ENCODE measurements at regions not wholly inside any gene's neighbourhood (a gene's known extent, or its start where the extent isn't known, plus 50 kb on each side); places are given as distances from the start of the nearest gene placed in this dataset.
"Not testable (repeated sequence)": the region's sequence is repeated elsewhere in the genome, so short reads cannot be mapped to it uniquely, and the experiment has no call there.

DNA sequence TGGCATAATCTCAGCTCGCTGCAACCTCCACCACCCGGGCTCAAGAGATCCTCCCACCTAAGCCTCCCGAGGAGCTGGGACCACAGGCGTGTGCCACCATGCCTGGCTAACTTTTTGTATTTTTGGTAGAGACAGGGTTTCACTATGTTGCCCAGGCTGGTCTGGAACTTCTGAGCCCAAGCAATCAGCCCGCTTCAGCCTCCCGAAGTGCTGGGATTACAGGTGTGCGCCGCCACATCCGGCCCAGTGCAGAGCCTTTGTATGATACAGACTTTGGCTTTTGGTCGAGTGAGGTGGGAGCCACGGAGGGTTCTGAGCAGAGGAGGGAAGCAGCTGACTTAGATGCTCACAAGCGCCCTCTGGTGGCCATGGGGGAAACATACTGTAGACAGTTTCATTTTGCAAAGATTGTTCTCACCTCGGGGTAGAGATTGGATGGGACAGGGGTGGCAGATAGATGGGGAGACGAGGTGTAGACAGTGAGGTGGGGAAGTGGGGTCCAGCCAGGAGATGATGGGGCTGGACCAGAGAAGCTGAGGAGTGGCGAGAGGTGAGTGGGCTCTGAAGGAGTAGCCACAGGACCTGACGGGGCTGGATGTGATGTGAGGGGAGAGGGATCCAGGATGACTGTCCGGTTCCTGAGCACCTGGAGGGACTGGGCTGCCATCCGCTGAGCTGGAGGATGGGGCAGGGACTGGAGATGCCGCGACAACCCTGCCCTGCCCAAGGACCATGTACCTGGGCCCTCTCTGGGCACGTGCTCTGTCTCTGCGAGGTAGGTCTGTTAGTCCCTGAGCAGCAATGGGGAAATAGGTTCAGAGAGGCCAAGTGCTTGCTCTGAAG is 105.1 kb downstream of the CRLF3 start:
- not testable (repeated sequence) for H3K36me3 ChIP-seq (ENCODE audit: control insufficient read depth, insufficient read depth, low read length); H3K27me3 ChIP-seq (ENCODE audit: control insufficient read depth, insufficient read depth, low read length); H3K4me1 ChIP-seq (ENCODE audit: control insufficient read depth, insufficient read depth, low read length); H3K9ac ChIP-seq (ENCODE audit: low read length); H3K9me3 ChIP-seq (ENCODE audit: control insufficient read depth, low read length); H3K4me3 ChIP-seq (ENCODE audit: low read length)

DNA sequence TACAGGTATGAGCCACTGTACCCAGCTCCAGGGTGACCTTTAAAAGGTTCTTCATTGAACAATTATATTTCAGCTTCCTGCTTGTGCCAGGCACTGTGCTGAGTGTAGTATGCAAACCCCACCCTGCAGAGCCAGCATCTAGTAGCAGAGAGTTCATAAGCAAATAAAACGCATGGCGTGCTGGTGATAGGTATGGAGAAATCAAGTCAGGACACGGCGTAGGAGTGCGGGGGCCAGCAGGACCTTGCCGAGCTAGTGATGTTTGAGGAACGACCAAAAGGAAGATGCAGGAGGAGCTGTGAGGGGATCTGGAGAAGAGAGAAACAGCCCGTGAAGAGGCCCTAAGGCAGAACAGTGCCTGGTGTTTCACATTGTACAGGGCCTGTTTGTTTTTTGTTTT is 105.8 kb downstream of the CRLF3 start:
- H3K9ac ChIP-seq (ENCODE audit: low read length); H3K4me1 ChIP-seq (ENCODE audit: control insufficient read depth, insufficient read depth, low read length); H3K27me3 ChIP-seq (ENCODE audit: control insufficient read depth, insufficient read depth, low read length); H3K9me3 ChIP-seq (ENCODE audit: control insufficient read depth, low read length); H3K36me3 ChIP-seq (ENCODE audit: control insufficient read depth, insufficient read depth, low read length); H3K4me3 ChIP-seq (ENCODE audit: low read length): not testable (repeated sequence)

- not testable (repeated sequence) for H3K36me3 ChIP-seq (ENCODE audit: control insufficient read depth, insufficient read depth, low read length); H3K9ac ChIP-seq (ENCODE audit: low read length); H3K4me3 ChIP-seq (ENCODE audit: low read length); H3K4me1 ChIP-seq (ENCODE audit: control insufficient read depth, insufficient read depth, low read length); H3K9me3 ChIP-seq (ENCODE audit: control insufficient read depth, low read length); H3K27me3 ChIP-seq (ENCODE audit: control insufficient read depth, insufficient read depth, low read length)
These were observed 106.4 kb downstream of the CRLF3 start for GRCh38 chr17:30718099-30718447.

DNA sequence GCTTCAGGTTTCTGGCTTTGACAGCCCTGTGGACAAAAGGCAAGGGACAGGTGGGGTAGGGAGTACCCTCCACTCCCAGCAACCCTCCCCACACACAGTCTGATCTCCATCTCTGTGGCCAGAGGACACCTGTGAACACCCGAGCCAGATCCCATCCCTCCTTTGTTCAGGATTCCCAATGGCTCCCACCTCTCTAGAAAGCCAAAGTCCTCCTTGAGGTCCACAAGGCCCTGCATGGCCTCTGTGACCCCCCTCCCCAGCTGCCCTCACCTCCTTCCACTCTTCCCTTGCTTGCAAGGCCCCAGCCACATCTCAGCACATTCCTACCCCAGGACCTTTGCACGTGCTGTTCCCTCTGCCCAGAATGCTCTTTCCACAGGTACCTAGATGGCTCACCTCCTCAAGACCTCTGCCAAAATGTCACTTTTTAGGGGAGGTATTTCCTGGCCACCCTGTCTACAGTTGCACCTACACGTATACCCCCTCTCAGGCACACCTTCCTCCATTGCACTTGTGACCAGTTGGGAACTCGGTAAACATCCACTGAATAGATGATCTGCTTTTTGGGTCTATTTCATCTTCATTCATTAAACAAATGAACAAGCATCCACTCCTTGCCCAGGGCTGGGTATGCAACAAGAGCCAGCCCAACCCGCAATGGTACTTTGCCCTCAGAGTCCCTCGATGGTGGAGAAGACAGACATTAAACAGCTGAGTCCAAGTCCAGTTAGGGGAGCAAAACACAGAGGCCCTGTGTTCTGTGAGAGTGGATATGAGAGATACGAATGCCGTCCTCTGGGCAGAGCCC is 107.0 kb downstream of the CRLF3 start:
- H3K4me1 ChIP-seq (ENCODE audit: control insufficient read depth, insufficient read depth, low read length) = no peaks in the 10 kb centered on the region
- no peaks in the 10 kb centered on the region for H3K36me3 ChIP-seq (ENCODE audit: control insufficient read depth, insufficient read depth, low read length)
- no peaks in the 10 kb centered on the region for H3K9me3 ChIP-seq (ENCODE audit: control insufficient read depth, low read length)
- no peak overlapping the region for H3K4me3 ChIP-seq (ENCODE audit: low read length)
- no peaks in the 10 kb centered on the region for H3K27me3 ChIP-seq (ENCODE audit: control insufficient read depth, insufficient read depth, low read length)
- H3K9ac ChIP-seq (ENCODE audit: low read length) = no peak overlapping the region

- no peak overlapping the region for H3K4me3 ChIP-seq (ENCODE audit: low read length)
- H3K4me1 ChIP-seq (ENCODE audit: control insufficient read depth, insufficient read depth, low read length) = no peaks in the 10 kb centered on the region
- H3K9me3 ChIP-seq (ENCODE audit: control insufficient read depth, low read length) = no peaks in the 10 kb centered on the region
- no peak overlapping the region for H3K9ac ChIP-seq (ENCODE audit: low read length)
- H3K36me3 ChIP-seq (ENCODE audit: control insufficient read depth, insufficient read depth, low read length) = no peaks in the 10 kb centered on the region
- no peaks in the 10 kb centered on the region for H3K27me3 ChIP-seq (ENCODE audit: control insufficient read depth, insufficient read depth, low read length)
These were observed 107.8 kb downstream of the CRLF3 start for GRCh38 chr17:30716461-30717290.

DNA sequence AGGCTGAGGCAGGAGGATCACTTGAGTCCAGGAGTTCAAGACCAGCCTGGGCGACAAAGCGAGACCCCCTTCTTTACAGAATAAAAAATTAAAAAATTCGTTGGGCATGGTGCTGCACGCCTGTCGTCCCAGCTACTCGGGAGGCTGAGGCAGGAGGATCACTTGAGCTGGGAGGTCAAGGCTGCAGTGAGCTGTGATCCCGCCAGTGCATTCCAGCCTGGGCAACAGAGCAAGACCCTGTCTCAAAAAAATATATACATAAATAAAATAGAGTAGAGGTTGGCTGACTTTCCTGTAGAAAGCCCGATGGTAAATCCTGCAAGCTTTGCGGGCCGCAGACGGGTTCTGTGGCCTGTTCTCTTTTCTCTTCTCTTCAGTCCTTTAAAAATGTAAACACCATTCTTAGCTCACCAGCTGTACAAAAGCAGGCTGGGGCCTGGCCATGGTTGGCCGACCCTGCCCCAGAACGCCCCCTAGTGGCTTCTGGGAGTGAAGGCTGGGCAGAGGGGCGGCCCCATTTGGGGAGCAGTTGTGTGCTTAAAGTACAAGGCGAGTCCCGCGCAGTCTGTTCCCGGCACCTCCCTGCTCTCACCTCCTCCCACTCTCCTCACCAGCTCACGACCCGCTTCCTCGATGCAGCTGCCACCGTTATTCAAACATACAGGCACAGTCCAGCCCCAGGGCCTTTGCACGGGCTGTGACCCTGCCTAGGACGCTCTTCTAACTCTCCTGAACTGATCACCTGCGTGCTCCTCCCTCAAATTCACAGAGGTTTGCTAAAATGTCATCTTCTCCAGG is 109.5 kb downstream of the CRLF3 start:
- H3K9ac ChIP-seq (ENCODE audit: low read length); H3K9me3 ChIP-seq (ENCODE audit: control insufficient read depth, low read length); H3K4me1 ChIP-seq (ENCODE audit: control insufficient read depth, insufficient read depth, low read length); H3K27me3 ChIP-seq (ENCODE audit: control insufficient read depth, insufficient read depth, low read length); H3K4me3 ChIP-seq (ENCODE audit: low read length); H3K36me3 ChIP-seq (ENCODE audit: control insufficient read depth, insufficient read depth, low read length): not testable (repeated sequence)

DNA sequence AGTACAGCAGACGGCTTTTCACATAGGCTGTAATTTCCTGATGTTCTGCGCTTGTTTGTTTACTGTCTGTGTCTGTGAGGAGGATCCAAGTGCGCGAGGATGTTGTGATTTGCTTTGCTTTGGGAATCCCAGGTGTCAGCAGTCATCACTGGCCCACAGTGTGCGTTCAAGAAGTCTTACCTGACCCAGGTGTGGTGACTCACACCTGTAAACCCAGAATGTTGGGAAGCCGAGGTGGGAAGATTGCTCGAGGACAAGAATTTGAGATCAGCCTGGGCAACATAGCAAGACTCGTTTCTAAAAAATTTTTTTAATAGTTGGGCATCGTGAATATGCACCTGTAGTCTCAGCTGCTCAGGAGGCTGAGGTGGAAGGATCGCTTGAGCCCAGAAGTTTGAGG is 110.7 kb downstream of the CRLF3 start:
- H3K9ac ChIP-seq (ENCODE audit: low read length); H3K9me3 ChIP-seq (ENCODE audit: control insufficient read depth, low read length); H3K4me1 ChIP-seq (ENCODE audit: control insufficient read depth, insufficient read depth, low read length); H3K4me3 ChIP-seq (ENCODE audit: low read length); H3K36me3 ChIP-seq (ENCODE audit: control insufficient read depth, insufficient read depth, low read length); H3K27me3 ChIP-seq (ENCODE audit: control insufficient read depth, insufficient read depth, low read length): not testable (repeated sequence)

- H3K4me1 ChIP-seq (ENCODE audit: control insufficient read depth, insufficient read depth, low read length); H3K27me3 ChIP-seq (ENCODE audit: control insufficient read depth, insufficient read depth, low read length); H3K9ac ChIP-seq (ENCODE audit: low read length); H3K9me3 ChIP-seq (ENCODE audit: control insufficient read depth, low read length); H3K4me3 ChIP-seq (ENCODE audit: low read length); H3K36me3 ChIP-seq (ENCODE audit: control insufficient read depth, insufficient read depth, low read length): not testable (repeated sequence)
These were observed 111.6 kb downstream of the CRLF3 start for GRCh38 chr17:30712859-30713258.

DNA sequence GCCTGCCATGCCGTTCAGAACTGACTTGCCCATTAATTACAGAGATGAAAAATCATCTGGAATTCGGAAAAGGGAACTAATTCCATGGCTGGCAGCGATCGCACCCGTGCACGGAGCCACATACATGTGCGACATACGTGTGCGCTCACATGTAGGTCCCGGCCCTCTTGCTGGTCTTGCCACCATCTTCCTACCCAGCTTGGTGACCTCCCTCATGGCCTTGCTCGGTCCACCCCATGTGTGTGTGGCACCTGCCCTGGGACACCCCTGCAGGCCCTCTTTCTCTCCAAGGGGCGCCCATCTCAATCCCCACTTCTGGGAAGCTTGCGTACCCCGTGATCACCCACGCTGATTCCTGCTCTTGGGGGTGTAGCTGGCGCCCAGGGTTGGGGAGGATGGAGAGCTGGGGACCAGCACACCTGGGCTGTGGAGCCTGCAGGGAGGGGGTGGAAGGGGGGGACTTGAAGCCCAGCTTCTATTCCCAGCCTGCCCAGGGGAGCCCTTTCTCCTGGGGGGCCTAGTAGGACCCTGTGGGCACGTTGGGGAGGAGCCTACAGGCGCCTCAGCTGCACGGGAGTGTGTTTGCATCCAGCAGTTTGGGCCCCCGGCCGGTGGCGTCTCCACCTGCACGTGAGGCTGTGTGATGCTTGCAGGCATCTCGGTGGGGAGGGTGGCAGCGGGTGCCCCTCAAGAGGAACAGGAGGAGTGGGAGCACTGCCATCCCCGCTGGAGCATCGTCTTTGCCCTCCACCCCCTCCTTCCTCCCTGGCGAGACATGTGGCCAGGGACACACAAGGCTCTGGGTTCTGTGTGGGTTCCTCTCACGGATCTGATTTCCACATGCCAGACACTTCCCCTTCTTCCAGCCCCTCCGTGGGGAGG is 112.6 kb downstream of the CRLF3 start:
- not testable (repeated sequence) for H3K36me3 ChIP-seq (ENCODE audit: control insufficient read depth, insufficient read depth, low read length); H3K4me1 ChIP-seq (ENCODE audit: control insufficient read depth, insufficient read depth, low read length); H3K9me3 ChIP-seq (ENCODE audit: control insufficient read depth, low read length); H3K4me3 ChIP-seq (ENCODE audit: low read length); H3K9ac ChIP-seq (ENCODE audit: low read length)
- peaks cover 13% of the 10 kb centered on the region for H3K27me3 ChIP-seq (ENCODE audit: control insufficient read depth, insufficient read depth, low read length)

DNA sequence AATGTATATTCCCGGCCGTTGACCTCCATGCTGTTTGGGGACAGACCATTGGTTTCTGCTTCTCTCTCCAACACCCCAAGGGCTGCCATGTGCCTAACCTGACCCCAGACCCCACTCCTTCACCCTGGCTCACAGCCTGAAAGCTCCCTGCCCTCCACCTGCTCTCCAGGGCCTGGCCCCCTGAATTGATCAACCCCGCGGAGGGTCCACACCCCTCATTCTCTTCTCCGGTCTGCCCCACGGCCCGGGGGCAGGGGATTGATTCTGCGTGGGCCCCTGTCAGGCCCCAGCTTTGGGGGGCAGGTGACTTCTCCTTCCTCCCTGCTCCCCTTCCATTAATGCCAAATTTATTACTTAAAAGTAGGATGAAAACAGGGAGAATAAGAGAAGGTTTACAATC is 113.3 kb downstream of the CRLF3 start:
- H3K27me3 ChIP-seq (ENCODE audit: control insufficient read depth, insufficient read depth, low read length) = peaks cover 19% of the 10 kb centered on the region
- not testable (repeated sequence) for H3K9me3 ChIP-seq (ENCODE audit: control insufficient read depth, low read length); H3K4me3 ChIP-seq (ENCODE audit: low read length); H3K9ac ChIP-seq (ENCODE audit: low read length); H3K4me1 ChIP-seq (ENCODE audit: control insufficient read depth, insufficient read depth, low read length); H3K36me3 ChIP-seq (ENCODE audit: control insufficient read depth, insufficient read depth, low read length)
